ENCODE measurements at regions not wholly inside any gene's neighbourhood (a gene's known extent, or its start where the extent isn't known, plus 50 kb on each side); places are given as distances from the start of the nearest gene placed in this dataset.

GRCh38 chr14:97411938-97412612, 614.9 kb downstream of the VRK1 start:
- DNase-seq, result no peak

GRCh38 chr14:97413022-97413539, 615.9 kb downstream of the VRK1 start:
- DNase-seq, result no peak

DNA sequence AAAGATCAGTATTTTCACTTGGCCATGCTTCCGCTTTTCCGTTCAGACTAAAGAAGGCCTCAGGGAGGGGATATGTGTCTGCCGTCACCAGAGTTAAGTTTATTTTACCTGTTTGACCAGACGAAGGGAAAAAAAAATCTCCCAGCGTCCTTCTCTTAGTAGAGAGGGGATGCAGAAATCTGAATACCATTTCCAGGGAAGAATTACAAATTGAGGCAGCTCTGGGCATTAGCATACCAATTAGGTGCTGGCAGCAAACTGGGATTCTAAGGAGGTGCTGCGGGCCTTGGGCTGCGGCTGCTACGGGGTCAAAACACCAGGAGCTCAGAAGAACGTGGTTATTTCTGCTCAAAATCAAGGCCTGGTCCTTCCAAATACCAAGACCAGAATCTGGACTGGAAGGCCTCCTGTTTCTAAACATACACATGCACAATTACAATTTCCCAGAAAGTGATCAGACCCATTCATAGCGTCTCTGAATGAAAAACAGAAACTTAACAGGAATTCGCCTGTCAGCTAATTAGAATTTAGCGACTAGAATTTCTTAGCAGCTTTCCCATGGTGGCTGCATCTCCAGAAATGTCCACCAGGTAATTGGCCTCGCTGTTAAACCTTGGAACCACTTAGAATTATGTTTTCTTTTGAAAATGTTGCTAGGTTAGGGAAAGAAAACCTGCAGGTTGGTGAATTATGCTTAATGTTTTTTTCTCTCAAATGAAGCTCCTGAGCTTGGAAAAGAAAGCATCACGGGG, 617.0 kb downstream of the VRK1 start:
- no peak for DNase-seq

- DNase-seq, result no peak
Observed at GRCh38 chr14:97414718-97415098, 617.5 kb downstream of the VRK1 start.

- no peak for DNase-seq
Observed at GRCh38 chr14:97415907-97416306, 618.7 kb downstream of the VRK1 start.

GRCh38 chr14:97416550-97416949, 619.4 kb downstream of the VRK1 start:
- no peak for DNase-seq

DNA sequence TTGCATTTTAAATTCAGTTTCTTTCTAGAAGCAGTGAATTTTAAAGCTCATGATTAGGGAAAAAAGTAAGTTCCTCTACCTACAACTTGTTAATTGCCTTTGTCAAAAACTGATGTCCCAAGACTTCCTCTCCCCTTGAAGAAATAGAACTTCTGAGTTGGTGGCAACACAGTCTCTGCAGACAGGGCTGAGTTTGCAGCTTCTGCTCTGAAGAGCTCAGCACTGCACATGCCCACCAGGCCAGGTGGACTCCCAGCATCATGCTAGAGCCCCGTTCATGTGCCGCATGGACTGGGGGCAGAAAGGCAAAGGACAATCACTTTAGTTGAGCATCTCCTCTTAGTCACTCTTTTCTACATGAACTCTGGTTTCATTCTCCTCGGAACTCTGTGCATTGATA, 620.1 kb downstream of the VRK1 start:
- DNase-seq, result no peak

DNA sequence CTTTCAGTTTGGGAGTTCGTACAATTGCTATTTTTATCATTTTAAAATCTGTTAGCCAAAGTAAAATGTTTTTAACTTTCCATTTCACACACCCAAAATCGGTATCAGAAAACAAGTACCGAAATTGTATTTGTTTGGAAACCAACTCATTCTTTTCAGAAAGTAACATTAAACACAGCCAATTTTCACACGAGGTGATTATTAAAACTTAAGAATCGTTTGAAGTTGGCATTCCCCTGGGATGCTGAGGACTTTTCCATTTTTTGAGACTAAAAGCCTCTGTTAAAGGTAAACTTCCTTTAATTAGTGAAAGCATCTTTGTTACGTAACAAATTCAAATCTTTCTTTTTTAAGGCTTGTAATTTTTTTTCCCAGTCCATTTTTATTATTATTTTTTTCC, 623.0 kb downstream of the VRK1 start:
- no peak for DNase-seq

GRCh38 chr14:97426776-97427175, 629.6 kb downstream of the VRK1 start:
- no peak for DNase-seq

- no peak for DNase-seq
Observed at GRCh38 chr14:97428808-97429440, 631.7 kb downstream of the VRK1 start.

DNA sequence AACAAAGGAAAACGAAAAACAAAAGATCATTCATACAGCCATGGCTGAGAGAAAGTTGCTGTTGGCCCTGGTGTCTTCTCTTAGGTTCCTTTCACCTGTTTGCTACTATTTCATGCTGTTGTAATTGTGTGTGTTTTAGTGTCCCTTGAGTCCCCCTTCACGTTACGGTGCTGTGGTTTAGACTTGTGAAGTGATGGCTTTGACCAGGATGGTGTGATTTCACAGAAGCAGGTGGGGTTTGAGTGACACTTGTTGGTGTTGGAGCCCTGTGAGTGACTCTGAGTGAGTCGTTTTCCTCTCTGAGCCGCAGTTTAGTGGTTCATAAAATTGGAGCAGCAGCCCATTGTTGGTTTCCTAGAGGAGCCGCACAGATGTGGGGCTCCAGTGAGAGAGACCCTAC, 635.4 kb downstream of the VRK1 start:
- DNase-seq, result no peak

- no peak for DNase-seq
Observed at GRCh38 chr14:97441740-97442362, 644.7 kb downstream of the VRK1 start.

- DNase-seq, result no peak
Observed at GRCh38 chr14:97442363-97442762, 645.2 kb downstream of the VRK1 start.

GRCh38 chr14:97443412-97443811, 646.2 kb downstream of the VRK1 start:
- no peak for DNase-seq

- no peak for DNase-seq
Observed at GRCh38 chr14:97444248-97444647, 647.1 kb downstream of the VRK1 start.

DNA sequence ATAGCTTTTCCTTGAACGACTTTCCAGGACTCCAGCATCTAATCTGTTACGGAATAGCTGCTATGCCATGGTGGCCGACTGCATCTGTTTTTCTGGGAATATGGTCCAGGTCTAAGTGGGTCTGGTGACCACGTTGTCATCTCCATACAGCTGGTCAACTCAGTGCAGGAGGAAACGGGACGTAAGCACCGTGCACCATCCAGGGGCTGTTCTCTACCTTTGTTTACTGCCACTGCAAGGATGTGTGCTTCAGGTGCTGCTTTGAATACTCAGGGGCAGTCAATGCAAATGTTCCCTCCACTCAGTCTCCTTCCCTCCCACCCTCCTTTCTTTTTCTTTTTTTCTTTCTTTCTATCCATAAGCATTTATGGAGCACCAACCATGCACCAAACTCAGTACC, 648.2 kb downstream of the VRK1 start:
- no peak for DNase-seq

DNA sequence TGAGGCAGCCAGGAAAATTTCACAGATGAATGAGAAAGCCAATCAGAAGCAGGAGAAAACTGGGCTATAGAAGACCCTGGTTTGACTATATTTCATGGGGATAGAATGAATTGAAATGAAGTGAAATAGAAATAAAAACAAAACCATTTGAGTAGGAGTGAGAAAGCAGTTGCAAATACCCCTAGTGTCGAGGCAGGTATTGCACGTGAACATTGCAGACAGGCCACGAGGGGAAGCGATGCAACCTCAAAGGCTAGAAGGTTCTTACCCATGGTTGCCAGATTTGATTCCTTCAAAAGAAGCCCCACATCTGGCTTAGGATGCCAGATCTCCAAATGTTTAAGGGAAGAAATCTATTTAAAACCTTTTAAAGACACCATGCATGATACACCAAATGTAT, 648.9 kb downstream of the VRK1 start:
- DNase-seq, result no peak

GRCh38 chr14:97452314-97452713, 655.1 kb downstream of the VRK1 start:
- DNase-seq, result no peak

- DNase-seq, result no peak
Observed at GRCh38 chr14:97453991-97454390, 656.8 kb downstream of the VRK1 start.

- DNase-seq, result no peak
Observed at GRCh38 chr14:97456462-97456861, 659.3 kb downstream of the VRK1 start.

DNA sequence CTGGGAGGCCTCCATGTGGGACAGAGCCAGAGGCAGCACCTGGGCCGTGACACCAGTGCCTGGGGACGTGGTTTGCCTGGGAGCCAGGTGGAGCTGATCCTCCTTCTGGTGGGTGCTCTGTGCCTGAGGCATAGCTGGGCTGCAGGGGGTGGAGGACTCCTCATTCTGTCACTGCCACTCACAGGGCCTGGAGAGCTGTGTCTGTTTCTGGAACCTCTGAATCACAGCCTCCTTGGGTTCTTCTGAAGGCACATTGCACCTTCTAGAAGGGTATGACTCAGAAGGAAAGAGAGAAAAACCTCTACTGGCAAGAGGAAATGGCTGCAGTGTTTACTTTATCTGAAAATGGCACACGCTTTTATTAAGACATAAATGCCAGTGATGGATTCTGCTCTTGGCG, 659.8 kb downstream of the VRK1 start:
- DNase-seq, result no peak

GRCh38 chr14:97457575-97458085, 660.4 kb downstream of the VRK1 start:
- DNase-seq, result no peak

DNA sequence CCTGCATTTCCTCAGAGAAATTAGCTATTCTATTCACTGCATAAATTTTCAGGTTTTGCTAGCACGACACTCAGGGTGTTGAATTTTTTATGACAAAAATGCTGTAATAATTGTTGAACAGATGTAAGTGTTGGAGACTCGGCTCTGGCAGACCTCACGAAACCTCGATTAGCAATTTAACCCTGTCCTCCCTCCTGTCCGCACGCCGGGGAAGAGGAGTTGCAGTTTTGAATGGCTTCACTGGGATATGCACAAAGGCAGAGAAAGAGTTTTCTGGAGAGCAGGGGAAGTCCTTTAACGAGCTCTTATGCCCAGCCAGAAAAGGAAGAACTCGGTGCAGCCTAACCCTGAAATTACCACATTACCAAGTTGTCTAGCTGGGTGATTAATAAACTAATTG, 661.1 kb downstream of the VRK1 start:
- no peak for DNase-seq

All from suppressor macrophage treated with lipopolysaccharide for 4 hours (primary cell).